IMR-90 (cell line): ENCODE measurements at regions not wholly inside any gene's neighbourhood (a gene's known extent, or its start where the extent isn't known, plus 50 kb on each side); places are given as distances from the start of the nearest gene placed in this dataset.

Experiments
- ATAC-seq: fragments of 200-7000 bp; cut with Tn5 transposase; 2 replicates; pipeline ENCODE4 v1.9.1; 2020; ENCODE audit warnings: low read depth, mild to moderate bottlenecking, moderate library complexity
- BruUV-seq: library from RNA; stranded (reverse); fragments of 400-500 nt; replicated peaks from 2 replicates; lab custom pipeline; 2021; lab: Mats Ljungman, UMichigan
- CTCF ChIA-PET: fragments of 300-600 bp; formaldehyde crosslinking; extraction: SDS; loops from one replicate; lab custom pipeline; 2021; ENCODE audit warnings: antibody characterized with exemption; lab: Yijun Ruan, JAX
- POLR2A ChIA-PET: fragments of 300-600 bp; sonication (Branson Sonifier 250); formaldehyde crosslinking; loops from one replicate; lab custom pipeline; 2022; ENCODE audit warnings: antibody characterized with exemption; ENCODE audit not compliant: unreplicated experiment; lab: Charles Lee
- DNase-seq: peaks from one replicate; pipeline ENCODE4 v3.0.0; 2013
- H2AFZ ChIP-seq: replicated peaks from 2 replicates; pipeline ENCODE3; 2013; ENCODE audit warnings: low read length, mild to moderate bottlenecking; ENCODE audit not compliant: poor library complexity
- H2AK5ac ChIP-seq: 2 replicates; pipeline ENCODE4 v1.6.1; 2013; ENCODE audit warnings: low read depth, low read length, inconsistent platforms
- H2AK9ac ChIP-seq: replicated peaks from 2 replicates; pipeline ENCODE3; 2013; ENCODE audit warnings: mild to moderate bottlenecking, low read depth, low read length, moderate library complexity; ENCODE audit not compliant: poor library complexity
- H2BK120ac ChIP-seq: 2 replicates; pipeline ENCODE4 v1.6.1; 2013; ENCODE audit warnings: low read depth, low read length, inconsistent platforms
- H2BK15ac ChIP-seq: 3 replicates; pipeline ENCODE4 v1.6.1; 2013; ENCODE audit warnings: low read depth, low read length, inconsistent platforms
- H2BK20ac ChIP-seq: 2 replicates; pipeline ENCODE4 v1.6.1; 2013; ENCODE audit warnings: low read depth, mild to moderate bottlenecking, inconsistent platforms, low read length, moderate library complexity
- H2BK5ac ChIP-seq: 2 replicates; pipeline ENCODE4 v1.6.1; 2013; ENCODE audit warnings: mild to moderate bottlenecking, low read depth, low read length, inconsistent platforms; ENCODE audit not compliant: poor library complexity, severe bottlenecking
- H3K14ac ChIP-seq: replicated peaks from 2 replicates; pipeline ENCODE4 v1.6.1; 2013; ENCODE audit warnings: low read depth, low read length, inconsistent platforms
- H3K18ac ChIP-seq: 2 replicates; pipeline ENCODE4 v1.6.1; 2013; ENCODE audit warnings: low read depth, low read length, control low read depth
- H3K23ac ChIP-seq: 2 replicates; pipeline ENCODE4 v1.6.1; 2013; ENCODE audit warnings: low read depth, low read length, inconsistent platforms
- H3K27ac ChIP-seq: 2 replicates; pipeline ENCODE4 v1.5.1; 2013; ENCODE audit warnings: mild to moderate bottlenecking, control low read depth, low read length; ENCODE audit not compliant: insufficient read depth
- H3K27me3 ChIP-seq: 2 replicates; pipeline ENCODE4 v1.6.1; 2013; ENCODE audit warnings: low read length; ENCODE audit not compliant: control insufficient read depth, insufficient read depth
- H3K36me3 ChIP-seq: 2 replicates; pipeline ENCODE4 v1.6.1; 2013; ENCODE audit warnings: low read length, mixed read lengths; ENCODE audit not compliant: control insufficient read depth, insufficient read depth
- H3K4ac ChIP-seq: 2 replicates; pipeline ENCODE4 v1.6.1; 2013; ENCODE audit warnings: low read depth, low read length, inconsistent platforms
- H3K4me1 ChIP-seq: 2 replicates; pipeline ENCODE4 v1.6.1; 2013; ENCODE audit warnings: low read length, mixed read lengths; ENCODE audit not compliant: control insufficient read depth, insufficient read depth
- H3K4me2 ChIP-seq: 2 replicates; pipeline ENCODE4 v1.6.1; 2013; ENCODE audit warnings: low read depth, mild to moderate bottlenecking, control low read depth, low read length, moderate library complexity
- H3K4me3 ChIP-seq: 2 replicates; pipeline ENCODE4 v1.5.1; 2013; ENCODE audit warnings: low read depth, mild to moderate bottlenecking, control low read depth, low read length, moderate library complexity; ENCODE audit not compliant: insufficient read depth
- H3K56ac ChIP-seq: 2 replicates; pipeline ENCODE4 v1.6.1; 2013; ENCODE audit warnings: low read length, inconsistent platforms; ENCODE audit not compliant: insufficient read depth; ENCODE audit errors: extremely low read depth
- H3K79me1 ChIP-seq, 2 experiments: 2 replicates each; pipeline ENCODE4 v1.6.1; 2013; ENCODE audit warnings: low read length in 2 of 2, inconsistent platforms in 1 of 2, low read depth in 1 of 2
- H3K9ac ChIP-seq: 2 replicates; pipeline ENCODE4 v1.6.1; 2013; ENCODE audit warnings: low read depth, low read length, control low read depth
- H3K9me1 ChIP-seq: 2 replicates; pipeline ENCODE4 v1.6.1; 2013; ENCODE audit warnings: low read length, inconsistent platforms; ENCODE audit not compliant: insufficient read depth
- H3K9me3 ChIP-seq: 2 replicates; pipeline ENCODE4 v1.6.1; 2013; ENCODE audit warnings: low read length; ENCODE audit not compliant: control insufficient read depth, insufficient read depth
- H4K20me1 ChIP-seq: 2 replicates; pipeline ENCODE4 v1.6.1; 2013; ENCODE audit warnings: low read length, inconsistent platforms; ENCODE audit not compliant: insufficient read depth
- H4K5ac ChIP-seq: 2 replicates; pipeline ENCODE4 v1.6.1; 2013; ENCODE audit warnings: mild to moderate bottlenecking, low read depth, low read length, control low read depth
- H4K8ac ChIP-seq, 2 experiments: 2 replicates each; pipeline ENCODE4 v1.6.1; 2013; ENCODE audit warnings: low read depth in 2 of 2, low read length in 2 of 2, control low read depth in 1 of 2, inconsistent platforms in 1 of 2
- H4K91ac ChIP-seq: 2 replicates; pipeline ENCODE4 v1.6.1; 2013; ENCODE audit warnings: low read depth, low read length, inconsistent platforms; ENCODE audit not compliant: insufficient read depth
- BHLHE40 ChIP-seq: fragments of 150-350 bp; IDR thresholded peaks from 2 replicates; pipeline ENCODE4 v1.6.1; 2016; ENCODE audit warnings: mild to moderate bottlenecking, low read depth, low read length
- MAFK ChIP-seq: IDR thresholded peaks from 2 replicates; pipeline ENCODE4 v1.6.1; 2012; ENCODE audit warnings: low read depth, low read length, improper control_type of control experiment
- MXI1 ChIP-seq: IDR thresholded peaks from 2 replicates; pipeline ENCODE4 v1.6.1; 2012; ENCODE audit warnings: low read depth, mild to moderate bottlenecking, low read length, moderate library complexity, borderline replicate concordance
- SMC3 ChIP-seq: fragments of 150-350 bp; IDR thresholded peaks from 2 replicates; pipeline ENCODE4 v1.6.1; 2016; ENCODE audit warnings: low read depth, mild to moderate bottlenecking, antibody characterized with exemption, low read length, moderate library complexity
- WGBS, 2 experiments: methylation state at CpG; one replicate each; pipeline versions ENCODE4 v1.1.5 to v1.1.7; 2013; ENCODE audit warnings: missing lambda C conversion rate in 2 of 2; ENCODE audit not compliant: insufficient read length in 1 of 2; ENCODE audit errors: extremely low coverage in 2 of 2; 5-methylcytosine and 5-hydroxymethylcytosine counted together
- dilution Hi-C: fragments of 300-500 bp; cut with HindIII; formaldehyde crosslinking; loops from one replicate; pipeline ENCODE4 v1.14.3; 2018; ENCODE audit warnings: low sequenced_read_pairs; ENCODE audit not compliant: unreplicated experiment
- in situ Hi-C: fragments of 300-500 bp; cut with MboI; formaldehyde crosslinking; loops from 3 replicates; pipeline ENCODE4 v1.14.3; 2019; ENCODE audit warnings: low sequenced_read_pairs, inconsistent platforms, mixed read lengths
- intact Hi-C: fragments of 100-400 bp; cut with micrococcal nuclease; formaldehyde crosslinking; loops from 2 replicates; pipeline ENCODE4 v1.10.0; 2022
- TF ChIP-seq, protein P1 (sequence below): fragments of 150-350 bp; IDR thresholded peaks from 2 replicates; pipeline ENCODE4 v1.6.1; 2016; ENCODE audit warnings: low read depth, mild to moderate bottlenecking, low read length, moderate library complexity, borderline replicate concordance

DNA sequence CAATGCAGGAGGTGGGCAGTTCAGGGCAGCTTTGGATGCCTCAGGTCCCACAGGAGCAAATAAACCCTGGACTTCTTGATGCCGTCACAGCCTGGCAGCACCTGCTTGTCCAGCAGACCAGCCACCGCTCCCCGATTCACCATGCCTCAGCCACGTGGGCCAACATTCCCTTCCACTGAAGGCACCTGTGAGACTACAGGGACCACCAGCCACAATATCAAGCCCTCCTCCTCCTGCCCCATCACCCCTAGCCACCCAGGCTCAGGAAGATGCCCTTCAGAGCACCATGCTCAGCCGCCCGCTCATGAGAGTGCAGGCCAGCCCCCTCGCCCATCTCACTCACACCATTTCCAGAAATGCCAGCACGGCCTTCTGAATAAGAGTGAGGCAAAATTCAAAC, 234.7 kb downstream of the SYK start:
- TF ChIP-seq, protein P1, sequence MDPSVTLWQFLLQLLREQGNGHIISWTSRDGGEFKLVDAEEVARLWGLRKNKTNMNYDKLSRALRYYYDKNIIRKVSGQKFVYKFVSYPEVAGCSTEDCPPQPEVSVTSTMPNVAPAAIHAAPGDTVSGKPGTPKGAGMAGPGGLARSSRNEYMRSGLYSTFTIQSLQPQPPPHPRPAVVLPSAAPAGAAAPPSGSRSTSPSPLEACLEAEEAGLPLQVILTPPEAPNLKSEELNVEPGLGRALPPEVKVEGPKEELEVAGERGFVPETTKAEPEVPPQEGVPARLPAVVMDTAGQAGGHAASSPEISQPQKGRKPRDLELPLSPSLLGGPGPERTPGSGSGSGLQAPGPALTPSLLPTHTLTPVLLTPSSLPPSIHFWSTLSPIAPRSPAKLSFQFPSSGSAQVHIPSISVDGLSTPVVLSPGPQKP, result no peak
- no peak for TF ChIP-seq MAFK
- TF ChIP-seq BHLHE40, result no peak
- TF ChIP-seq MXI1, result no peak
- no peak for TF ChIP-seq SMC3
- Histone ChIP-seq H2BK120ac (peak overlapping the region; percentile 95), H2BK20ac (peak overlapping the region; percentile 76), H4K20me1 (no peaks in the 10 kb centered on the region), H2BK5ac (peak overlapping the region; percentile 12), H2AK5ac (peak overlapping the region; percentile 86), H3K56ac (no peak overlapping the region), H3K4me2 (no peak overlapping the region), H3K27me3 (no peaks in the 10 kb centered on the region), H2AK9ac (peak overlapping the region; percentile 73), H4K8ac (peak overlapping the region; percentile 73 to 76; a peak in 2 of 4 replicates), H4K91ac (peak overlapping the region; percentile 47), H3K23ac (no peak overlapping the region), H3K36me3 (no peaks in the 10 kb centered on the region), H3K9me1 (peaks cover 25% of the 10 kb centered on the region), H3K27ac (no peak overlapping the region), H3K4me3 (no peak overlapping the region), H4K5ac (no peak overlapping the region; the same call in 1 of the 2 replicates), H3K14ac (0 out of 2 replicates have a peak overlapping the region, but pooled peaks have one; percentile 11), H2AFZ (peak overlapping the region; percentile 80), H3K4ac (peak overlapping the region; percentile 75), H3K9me3 (no peaks in the 10 kb centered on the region), H2BK15ac (peak overlapping the region; percentile 1; the same call in 2 of the 3 replicates), H3K18ac (no peak overlapping the region; the same call in 1 of the 2 replicates), H3K79me1 (peaks cover 0 to 17% of the 10 kb centered on the region in 2 experiments; a peak in 3 of 4 replicates), H3K4me1 (peaks cover 26% of the 10 kb centered on the region), H3K9ac (no peak overlapping the region)
- DNase-seq (no peak), ATAC-seq (no peak)
- intact Hi-C loops, result loop anchor here (2.0 to 5.0 kb wide), 5 partner anchors 81 to 690 kb away; no protein-coding TSS in a partner anchor
- no TSS peak for BruUV-seq
- in situ Hi-C loops, result no loop called here
- ChIA-PET CTCF (interaction anchor here (1.5 to 1.7 kb wide), 2 partner anchors 64 to 121 kb away, joined by 4 to 7 read pairs; no protein-coding TSS in a partner anchor), POLR2A (no interaction called here)
- no CpG with 5 or more reads among the region's 8 CpGs for WGBS, 2 experiments
- dilution Hi-C loops, result no loop called here
